ENCODE measurements at regions not wholly inside any gene's neighbourhood (a gene's known extent, or its start where the extent isn't known, plus 50 kb on each side); places are given as distances from the start of the nearest gene placed in this dataset.

DNA sequence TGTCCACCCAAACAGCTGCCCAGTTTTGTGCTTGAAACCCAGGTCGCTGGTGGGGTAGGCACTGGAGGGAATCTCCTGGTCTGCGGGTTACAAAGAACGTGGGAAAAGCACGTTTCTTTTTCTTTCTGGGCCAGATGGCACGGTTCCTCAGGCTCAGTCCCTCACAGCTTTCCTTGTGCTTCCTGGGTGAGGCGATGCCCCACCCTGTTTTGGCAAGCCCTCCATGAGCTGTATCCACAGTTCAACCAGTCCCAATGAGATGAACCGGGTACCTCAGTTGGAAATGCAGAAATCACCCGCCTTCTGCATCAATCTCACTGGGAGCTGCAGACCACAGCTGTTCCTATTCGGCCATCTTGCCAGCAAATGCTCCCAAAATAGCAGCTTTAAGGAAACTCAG lies 51.4 kb upstream of the TMTC2 start:
- Histone ChIP-seq H3K4me3 (ENCODE audit: low read length) (no peak overlapping the region), H3F3A (ENCODE audit: insufficient read depth, low read length, poor library complexity, severe bottlenecking) (no peaks in the 10 kb centered on the region), H3K36me3 (ENCODE audit: insufficient read depth, low read length) (no peaks in the 10 kb centered on the region), H3K27ac (ENCODE audit: low read length) (no peak overlapping the region), H3K4me2 (ENCODE audit: low read length) (no peak overlapping the region), H2AFZ (ENCODE audit: low read depth, low read length) (no peak overlapping the region), H3K27me3 (ENCODE audit: insufficient read depth, low read depth, low read length) (no peaks in the 10 kb centered on the region), H3K79me2 (replicated peaks; ENCODE audit: insufficient read depth, low read length) (no peaks in the 10 kb centered on the region), H3K9me2 (ENCODE audit: insufficient read depth, low read length) (no peaks in the 10 kb centered on the region), H4K20me1 (ENCODE audit: insufficient read depth) (no peaks in the 10 kb centered on the region), H3K9me3 (ENCODE audit: low read length) (no peaks in the 10 kb centered on the region), H3K9ac (ENCODE audit: low read length) (no peak overlapping the region)
- TF ChIP-seq EZH2 (IDR thresholded peaks at IDR 0.05; ENCODE audit: borderline replicate concordance, insufficient read depth, low read length, poor library complexity, severe bottlenecking) (no peak), EP300 (conservative IDR thresholded peaks at IDR 0.05; ENCODE audit: poor library complexity, severe bottlenecking) (no peak), POLR2AphosphoS5 (IDR thresholded peaks at IDR 0.05) (no peak), MXI1 (conservative IDR thresholded peaks at IDR 0.05; ENCODE audit: poor library complexity, severe bottlenecking) (no peak), TAF1 (IDR thresholded peaks at IDR 0.05; ENCODE audit: low read depth) (no peak), SMC3 (conservative IDR thresholded peaks at IDR 0.05; ENCODE audit: poor library complexity) (no peak), REST (IDR thresholded peaks at IDR 0.05; ENCODE audit: borderline replicate concordance) (no peak), RAD21 (conservative IDR thresholded peaks at IDR 0.05) (no peak)
- TF ChIP-seq, protein P1, sequence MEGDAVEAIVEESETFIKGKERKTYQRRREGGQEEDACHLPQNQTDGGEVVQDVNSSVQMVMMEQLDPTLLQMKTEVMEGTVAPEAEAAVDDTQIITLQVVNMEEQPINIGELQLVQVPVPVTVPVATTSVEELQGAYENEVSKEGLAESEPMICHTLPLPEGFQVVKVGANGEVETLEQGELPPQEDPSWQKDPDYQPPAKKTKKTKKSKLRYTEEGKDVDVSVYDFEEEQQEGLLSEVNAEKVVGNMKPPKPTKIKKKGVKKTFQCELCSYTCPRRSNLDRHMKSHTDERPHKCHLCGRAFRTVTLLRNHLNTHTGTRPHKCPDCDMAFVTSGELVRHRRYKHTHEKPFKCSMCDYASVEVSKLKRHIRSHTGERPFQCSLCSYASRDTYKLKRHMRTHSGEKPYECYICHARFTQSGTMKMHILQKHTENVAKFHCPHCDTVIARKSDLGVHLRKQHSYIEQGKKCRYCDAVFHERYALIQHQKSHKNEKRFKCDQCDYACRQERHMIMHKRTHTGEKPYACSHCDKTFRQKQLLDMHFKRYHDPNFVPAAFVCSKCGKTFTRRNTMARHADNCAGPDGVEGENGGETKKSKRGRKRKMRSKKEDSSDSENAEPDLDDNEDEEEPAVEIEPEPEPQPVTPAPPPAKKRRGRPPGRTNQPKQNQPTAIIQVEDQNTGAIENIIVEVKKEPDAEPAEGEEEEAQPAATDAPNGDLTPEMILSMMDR (IDR thresholded peaks at IDR 0.05; ENCODE audit: poor library complexity, severe bottlenecking) = no peak

Measured in neural cell (in vitro differentiated cells).